Hepatocyte (in vitro differentiated cells): ENCODE measurements at regions not wholly inside any gene's neighbourhood (a gene's known extent, or its start where the extent isn't known, plus 50 kb on each side); places are given as distances from the start of the nearest gene placed in this dataset.

Experiments
- DNase-seq: peaks from one replicate; pipeline ENCODE4 v3.0.0-alpha.2; 2016; ENCODE audit warnings: low spot score
- H2AFZ ChIP-seq: fragments of 200-600 bp; sonication (generic); 2 replicates; pipeline ENCODE4 v1.6.0; 2016; ENCODE audit warnings: antibody characterized with exemption, mild to moderate bottlenecking
- H3K27ac ChIP-seq: fragments of 200-600 bp; sonication (generic); 2 replicates; pipeline ENCODE4 v1.5.1; 2016; ENCODE audit warnings: mild to moderate bottlenecking
- H3K27me3 ChIP-seq: fragments of 200-600 bp; sonication (generic); 2 replicates; pipeline ENCODE4 v1.6.1; 2016
- H3K36me3 ChIP-seq: fragments of 200-600 bp; sonication (generic); replicated peaks from 2 replicates; pipeline ENCODE4 v1.5.1; 2016; ENCODE audit warnings: low read depth; ENCODE audit not compliant: insufficient read depth
- H3K4me1 ChIP-seq: fragments of 200-600 bp; sonication (generic); 2 replicates; pipeline ENCODE4 v1.5.1; 2016; ENCODE audit warnings: mild to moderate bottlenecking, moderate library complexity; ENCODE audit not compliant: insufficient read depth
- H3K4me2 ChIP-seq: fragments of 200-600 bp; sonication (generic); 2 replicates; pipeline ENCODE4 v1.6.0; 2016
- H3K4me3 ChIP-seq: fragments of 200-600 bp; sonication (generic); 2 replicates; pipeline ENCODE4 v1.5.1; 2016; ENCODE audit warnings: mild to moderate bottlenecking
- H3K79me2 ChIP-seq: fragments of 200-600 bp; sonication (generic); 2 replicates; pipeline ENCODE4 v1.6.0; 2017; ENCODE audit warnings: mild to moderate bottlenecking
- H3K9me2 ChIP-seq: fragments of 200-600 bp; sonication (generic); replicated peaks from 2 replicates; pipeline ENCODE4 v1.6.0; 2017; ENCODE audit warnings: mild to moderate bottlenecking; ENCODE audit not compliant: insufficient read depth
- H3K9me3 ChIP-seq: fragments of 200-600 bp; sonication (generic); 2 replicates; pipeline ENCODE4 v1.5.1; 2016; ENCODE audit warnings: low read depth, mild to moderate bottlenecking
- H4K20me1 ChIP-seq: fragments of 200-600 bp; sonication (generic); 2 replicates; pipeline ENCODE4 v1.6.0; 2016; ENCODE audit warnings: mild to moderate bottlenecking; ENCODE audit not compliant: insufficient read depth, poor library complexity, severe bottlenecking
- CTCF ChIP-seq: fragments of 200-600 bp; sonication (generic); IDR thresholded peaks from 2 replicates; pipeline ENCODE4 v1.5.1; 2016; ENCODE audit warnings: antibody characterized with exemption, mild to moderate bottlenecking; ENCODE audit not compliant: poor library complexity
- EZH2 ChIP-seq: fragments of 200-600 bp; sonication (generic); IDR thresholded peaks from 2 replicates; pipeline ENCODE4 v1.6.1; 2016; ENCODE audit warnings: antibody characterized with exemption, mild to moderate bottlenecking, borderline replicate concordance
- EZH2phosphoT487 ChIP-seq: fragments of 200-600 bp; sonication (generic); IDR thresholded peaks from one replicate; pipeline ENCODE4 v1.6.1; 2018; ENCODE audit warnings: antibody characterized with exemption, mild to moderate bottlenecking, low read depth, moderate library complexity; ENCODE audit not compliant: unreplicated experiment, severe bottlenecking
- WGBS: methylation state at CpG from one replicate; pipeline ENCODE4 v1.1.6; 2016; ENCODE audit warnings: low lambda C conversion rate; ENCODE audit errors: missing lambda C conversion rate; 5-methylcytosine and 5-hydroxymethylcytosine counted together

DNA sequence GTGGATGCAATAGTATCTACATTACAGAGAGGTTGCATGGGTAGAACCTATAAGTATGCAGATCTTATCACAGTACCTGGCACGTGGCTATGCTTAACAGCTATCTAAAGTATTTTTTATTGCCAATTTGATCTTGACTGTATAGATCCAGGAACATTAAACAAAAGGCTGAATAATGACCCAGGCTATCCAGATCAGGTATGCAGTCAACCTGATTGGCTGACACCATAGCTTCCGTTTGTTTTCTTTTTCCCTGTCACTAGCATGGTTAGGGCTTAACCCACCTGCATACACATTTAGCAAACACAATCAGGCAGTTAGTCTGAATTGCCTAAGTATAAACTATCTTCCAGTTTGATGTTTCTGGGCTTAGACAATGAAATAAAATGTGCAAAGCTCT is 264.9 kb upstream of the PLXNA2 start:
- Histone ChIP-seq H3K79me2 (no peaks in the 10 kb centered on the region), H3K27ac (no peak overlapping the region), H2AFZ (no peak overlapping the region), H3K4me3 (no peak overlapping the region), H3K36me3 (no peaks in the 10 kb centered on the region), H3K9me2 (no peaks in the 10 kb centered on the region), H3K27me3 (no peaks in the 10 kb centered on the region), H4K20me1 (no peaks in the 10 kb centered on the region), H3K4me2 (no peak overlapping the region), H3K9me3 (no peaks in the 10 kb centered on the region), H3K4me1 (peaks cover 4% of the 10 kb centered on the region)
- TF ChIP-seq CTCF, result no peak
- no peak for TF ChIP-seq EZH2phosphoT487
- TF ChIP-seq EZH2, result no peak
- WGBS, result 55% methylated on average over 2 of the region's 2 CpGs
- DNase-seq, result no peak

DNA sequence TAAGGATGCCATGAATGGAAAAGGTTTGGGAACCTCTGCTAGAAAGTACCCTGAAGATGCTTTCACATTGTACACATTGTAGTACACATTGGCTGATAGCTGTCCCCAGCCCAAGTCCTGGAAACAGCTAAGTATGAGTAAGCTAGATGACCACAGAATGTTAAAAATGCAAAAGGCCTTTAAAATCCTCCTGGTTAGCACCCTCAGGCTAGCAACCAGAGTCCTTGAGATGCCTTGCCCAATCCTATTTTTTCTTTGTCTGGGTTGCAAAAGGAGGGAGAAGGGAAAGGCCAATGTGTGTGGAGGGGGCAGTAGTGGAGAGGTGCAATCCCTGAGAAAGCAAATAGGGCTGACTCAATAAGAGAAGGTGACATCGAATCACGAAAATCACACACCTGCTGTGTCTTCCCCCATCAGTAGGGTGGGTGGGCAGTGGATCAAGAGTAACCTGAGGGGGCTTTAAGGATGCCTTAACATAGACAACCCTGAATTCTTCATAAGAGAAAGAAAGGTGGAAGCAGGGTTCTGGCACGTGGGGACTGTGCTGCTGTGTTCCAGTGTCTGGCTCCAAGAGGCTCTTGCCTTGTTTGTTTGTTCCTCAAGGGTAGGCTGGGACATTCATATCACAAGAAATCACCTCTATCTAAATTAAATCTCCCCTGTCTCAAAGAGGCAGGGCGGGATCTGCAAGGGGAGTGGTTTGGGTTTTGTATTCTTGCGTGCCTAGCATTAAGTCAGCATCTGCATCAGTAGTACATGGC is 266.2 kb upstream of the PLXNA2 start:
- H3K9me2 ChIP-seq, result no peaks in the 10 kb centered on the region
- no peaks in the 10 kb centered on the region for H3K27me3 ChIP-seq
- H3K27ac ChIP-seq, result peak overlapping the region; percentile 40
- no peaks in the 10 kb centered on the region for H3K79me2 ChIP-seq
- no peaks in the 10 kb centered on the region for H4K20me1 ChIP-seq
- H3K4me1 ChIP-seq, result peaks cover 4% of the 10 kb centered on the region
- peak; percentile 23 for DNase-seq
- no peaks in the 10 kb centered on the region for H3K9me3 ChIP-seq
- TF ChIP-seq EZH2phosphoT487 (no peak), EZH2 (no peak), CTCF (no peak)
- no peaks in the 10 kb centered on the region for H3K36me3 ChIP-seq
- 87% methylated on average over 5 of the region's 5 CpGs for WGBS
- H3K4me3 ChIP-seq, result no peak overlapping the region
- H2AFZ ChIP-seq, result no peak overlapping the region
- H3K4me2 ChIP-seq, result no peak overlapping the region

- no peaks in the 10 kb centered on the region for H3K36me3 ChIP-seq
- DNase-seq, result no peak
- H2AFZ ChIP-seq, result no peak overlapping the region
- no peak overlapping the region for H3K4me2 ChIP-seq
- no peak for TF ChIP-seq CTCF
- TF ChIP-seq EZH2phosphoT487, result no peak
- peak overlapping the region; percentile 2 for H3K27ac ChIP-seq
- H3K9me3 ChIP-seq, result no peaks in the 10 kb centered on the region
- H3K79me2 ChIP-seq, result no peaks in the 10 kb centered on the region
- no peak overlapping the region for H3K4me3 ChIP-seq
- H4K20me1 ChIP-seq, result no peaks in the 10 kb centered on the region
- H3K27me3 ChIP-seq, result no peaks in the 10 kb centered on the region
- peaks cover 4% of the 10 kb centered on the region for H3K4me1 ChIP-seq
- H3K9me2 ChIP-seq, result no peaks in the 10 kb centered on the region
- 45% methylated on average over 6 of the region's 6 CpGs for WGBS
Observed at GRCh38 chr1:208511242-208511860, 267.2 kb upstream of the PLXNA2 start.
